Naive thymus-derived CD8-positive, alpha-beta T cell (primary cell): ENCODE measurements at regions not wholly inside any gene's neighbourhood (a gene's known extent, or its start where the extent isn't known, plus 50 kb on each side); places are given as distances from the start of the nearest gene placed in this dataset.

Experiments used
- ATAC-seq, 2 donors: fragments of 150-1000 bp; cut with Tn5 transposase in 1 of 2; sonication (Bioruptor Pico), chemical (Tn5 transposase) in 1 of 2; 1 replicate in 1 of 2; 2 replicates in 1 of 2; pipeline ENCODE4 v1.10.0; 2021; ENCODE audit warnings: mild to moderate bottlenecking in 2 of 2, moderate library complexity in 2 of 2
- POLR2A ChIA-PET: fragments of 350-600 bp; sonication (Branson Sonifier 250); formaldehyde crosslinking; loops from one replicate; lab custom pipeline; 2021; ENCODE audit warnings: antibody characterized with exemption; lab: Charles Lee
- DNase-seq, 10 donors: peaks; one replicate each; pipeline versions ENCODE4 v3.0.0 to v3.0.0-alpha.2; 2020 to 2022
- H3K27ac Mint-ChIP-seq, 10 donors: one replicate each; pipeline ENCODE4 v1.8.0; 2020 to 2022; ENCODE audit warnings: mild to moderate bottlenecking in 10 of 10, mixed read lengths in 10 of 10, moderate library complexity in 4 of 10, inconsistent platforms in 1 of 10
- H3K27me3 Mint-ChIP-seq, 5 donors: one replicate each; pipeline ENCODE4 v1.8.0; 2021 to 2022; ENCODE audit warnings: mixed read lengths in 5 of 5
- H3K36me3 Mint-ChIP-seq, 3 donors: one replicate each; pipeline ENCODE4 v1.8.0; 2020 to 2022; ENCODE audit warnings: mixed read lengths in 3 of 3, mild to moderate bottlenecking in 2 of 3, inconsistent platforms in 1 of 3
- H3K4me1 Mint-ChIP-seq, 4 donors: one replicate each; pipeline ENCODE4 v1.8.0; 2021 to 2022; ENCODE audit warnings: mixed read lengths in 4 of 4
- H3K4me3 Mint-ChIP-seq, 10 donors: one replicate each; pipeline ENCODE4 v1.8.0; 2020 to 2022; ENCODE audit warnings: mild to moderate bottlenecking in 10 of 10, mixed read lengths in 10 of 10, moderate library complexity in 6 of 10, inconsistent platforms in 1 of 10
- H3K9me3 Mint-ChIP-seq, 9 donors: one replicate each; pipeline ENCODE4 v1.8.0; 2020 to 2022; ENCODE audit warnings: mixed read lengths in 9 of 9, mild to moderate bottlenecking in 3 of 9, inconsistent platforms in 1 of 9, moderate library complexity in 1 of 9

- no peaks in the 10 kb centered on the region for H3K36me3 Mint-ChIP-seq
- no peak for ATAC-seq
- no peaks in the 10 kb centered on the region for H3K4me1 Mint-ChIP-seq
- peaks cover 0 to 2% (median 0%) of the 10 kb centered on the region in 9 donors for H3K9me3 Mint-ChIP-seq
- H3K27ac Mint-ChIP-seq = no peak overlapping the region
- POLR2A ChIA-PET = no interaction called here
- no peak overlapping the region for H3K4me3 Mint-ChIP-seq
- peaks cover 0 to 14% (median 2%) of the 10 kb centered on the region in 5 donors for H3K27me3 Mint-ChIP-seq
- no peak for DNase-seq
Measured at GRCh38 chr11:114815176-114815575, 136.8 kb downstream of the NXPE2 start.

- no peak overlapping the region for H3K4me3 Mint-ChIP-seq
- H3K36me3 Mint-ChIP-seq = no peaks in the 10 kb centered on the region
- DNase-seq (no peak), ATAC-seq (no peak)
- no peak overlapping the region for H3K27ac Mint-ChIP-seq
- H3K4me1 Mint-ChIP-seq = no peaks in the 10 kb centered on the region
- H3K27me3 Mint-ChIP-seq = peaks cover 0 to 14% (median 2%) of the 10 kb centered on the region in 5 donors
- POLR2A ChIA-PET = no interaction called here
- H3K9me3 Mint-ChIP-seq = peaks cover 0 to 2% (median 0%) of the 10 kb centered on the region in 9 donors
Measured at GRCh38 chr11:114815761-114816160, 137.4 kb downstream of the NXPE2 start.

GRCh38 chr11:114816791-114817190 is 138.5 kb downstream of the NXPE2 start:
- POLR2A ChIA-PET = no interaction called here
- no peaks in the 10 kb centered on the region for H3K4me1 Mint-ChIP-seq
- no peak for ATAC-seq

GRCh38 chr11:114818382-114818781 is 140.1 kb downstream of the NXPE2 start:
- no peaks in the 10 kb centered on the region for H3K4me1 Mint-ChIP-seq
- H3K9me3 Mint-ChIP-seq = peaks cover 0 to 3% (median 0%) of the 10 kb centered on the region in 9 donors
- POLR2A ChIA-PET = no interaction called here
- no peak overlapping the region for H3K27ac Mint-ChIP-seq
- DNase-seq (no peak), ATAC-seq (no peak)
- H3K27me3 Mint-ChIP-seq = peaks cover 0 to 6% (median 3%) of the 10 kb centered on the region in 5 donors
- no peak overlapping the region for H3K4me3 Mint-ChIP-seq
- no peaks in the 10 kb centered on the region for H3K36me3 Mint-ChIP-seq

More at GRCh38 chr11:114816791-114817190, 138.5 kb downstream of the NXPE2 start:
- no peak for DNase-seq
- H3K36me3 Mint-ChIP-seq = no peaks in the 10 kb centered on the region
- H3K4me3 Mint-ChIP-seq = no peak overlapping the region
- H3K27me3 Mint-ChIP-seq = peaks cover 0 to 14% (median 2%) of the 10 kb centered on the region in 5 donors
- no peak overlapping the region for H3K27ac Mint-ChIP-seq
- H3K9me3 Mint-ChIP-seq = peaks cover 0 to 2% (median 0%) of the 10 kb centered on the region in 9 donors

- no peak overlapping the region for H3K4me3 Mint-ChIP-seq
- no peak for DNase-seq
Measured at GRCh38 chr11:114819028-114819427, 140.7 kb downstream of the NXPE2 start.

GRCh38 chr11:114820621-114821020 is 142.3 kb downstream of the NXPE2 start:
- Mint-ChIP-seq H3K4me3 (no peak overlapping the region), H3K9me3 (peaks cover 0 to 6% (median 0%) of the 10 kb centered on the region in 9 donors), H3K4me1 (no peaks in the 10 kb centered on the region), H3K27ac (no peak overlapping the region), H3K27me3 (peaks cover 0 to 9% (median 4%) of the 10 kb centered on the region in 5 donors), H3K36me3 (no peaks in the 10 kb centered on the region)
- ATAC-seq (no peak), DNase-seq (no peak)
- POLR2A ChIA-PET = no interaction called here

More at GRCh38 chr11:114819028-114819427, 140.7 kb downstream of the NXPE2 start:
- Mint-ChIP-seq H3K4me1 (no peaks in the 10 kb centered on the region), H3K36me3 (no peaks in the 10 kb centered on the region), H3K27me3 (peaks cover 0 to 9% (median 4%) of the 10 kb centered on the region in 5 donors), H3K9me3 (peaks cover 0 to 6% (median 0%) of the 10 kb centered on the region in 9 donors), H3K27ac (no peak overlapping the region)
- POLR2A ChIA-PET = no interaction called here
- no peak for ATAC-seq

- Mint-ChIP-seq H3K36me3 (no peaks in the 10 kb centered on the region), H3K27ac (no peak overlapping the region), H3K4me1 (no peaks in the 10 kb centered on the region), H3K27me3 (peaks cover 0 to 13% (median 7%) of the 10 kb centered on the region in 5 donors), H3K9me3 (peaks cover 0 to 10% (median 0%) of the 10 kb centered on the region in 9 donors), H3K4me3 (no peak overlapping the region)
- POLR2A ChIA-PET = no interaction called here
- no peak for ATAC-seq
- no peak for DNase-seq
Measured at GRCh38 chr11:114821621-114822412, 143.5 kb downstream of the NXPE2 start.

GRCh38 chr11:114826910-114827442 is 148.6 kb downstream of the NXPE2 start:
- peaks cover 0 to 12% (median 0%) of the 10 kb centered on the region in 9 donors for H3K9me3 Mint-ChIP-seq
- H3K36me3 Mint-ChIP-seq = no peaks in the 10 kb centered on the region
- no peaks in the 10 kb centered on the region for H3K4me1 Mint-ChIP-seq
- POLR2A ChIA-PET = no interaction called here
- H3K27me3 Mint-ChIP-seq = peaks cover 0 to 15% (median 6%) of the 10 kb centered on the region in 5 donors
- no peak for DNase-seq
- H3K4me3 Mint-ChIP-seq = no peak overlapping the region
- no peak for ATAC-seq
- no peak overlapping the region for H3K27ac Mint-ChIP-seq

GRCh38 chr11:114827736-114828135 is 149.4 kb downstream of the NXPE2 start:
- Mint-ChIP-seq H3K9me3 (peaks cover 0 to 12% (median 0%) of the 10 kb centered on the region in 9 donors), H3K36me3 (no peaks in the 10 kb centered on the region), H3K4me1 (no peaks in the 10 kb centered on the region), H3K27me3 (peaks cover 0 to 15% (median 6%) of the 10 kb centered on the region in 5 donors), H3K4me3 (no peak overlapping the region), H3K27ac (no peak overlapping the region)
- DNase-seq (no peak), ATAC-seq (no peak)
- POLR2A ChIA-PET = no interaction called here

GRCh38 chr11:114832532-114833125 is 154.3 kb downstream of the NXPE2 start:
- Mint-ChIP-seq H3K4me3 (no peak overlapping the region), H3K9me3 (peaks cover 0 to 2% (median 0%) of the 10 kb centered on the region in 9 donors), H3K27me3 (peaks cover 0 to 4% (median 0%) of the 10 kb centered on the region in 5 donors), H3K4me1 (no peaks in the 10 kb centered on the region), H3K36me3 (no peaks in the 10 kb centered on the region), H3K27ac (no peak overlapping the region)
- POLR2A ChIA-PET = no interaction called here
- no peak for ATAC-seq
- no peak for DNase-seq

GRCh38 chr11:114836161-114836560 is 157.8 kb downstream of the NXPE2 start:
- no peak for DNase-seq
- peaks cover 0 to 3% (median 0%) of the 10 kb centered on the region in 5 donors for H3K27me3 Mint-ChIP-seq
- POLR2A ChIA-PET = no interaction called here
- H3K9me3 Mint-ChIP-seq = peaks cover 0 to 15% (median 10%) of the 10 kb centered on the region in 9 donors
- H3K36me3 Mint-ChIP-seq = peaks cover 0 to 6% (median 0%) of the 10 kb centered on the region in 3 donors
- no peak overlapping the region for H3K4me3 Mint-ChIP-seq
- ATAC-seq = no peak
- H3K27ac Mint-ChIP-seq = no peak overlapping the region
- H3K4me1 Mint-ChIP-seq = no peaks in the 10 kb centered on the region

GRCh38 chr11:114844896-114845295 is 166.6 kb downstream of the NXPE2 start:
- H3K9me3 Mint-ChIP-seq = peaks cover 0 to 2% (median 0%) of the 10 kb centered on the region in 9 donors

More at GRCh38 chr11:114844896-114845295, 166.6 kb downstream of the NXPE2 start:
- no peak for DNase-seq
- H3K27ac Mint-ChIP-seq = no peak overlapping the region
- H3K4me3 Mint-ChIP-seq = no peak overlapping the region
- peaks cover 2 to 26% (median 4%) of the 10 kb centered on the region in 5 donors for H3K27me3 Mint-ChIP-seq
- POLR2A ChIA-PET = no interaction called here
- no peaks in the 10 kb centered on the region for H3K4me1 Mint-ChIP-seq
- no peak for ATAC-seq
- H3K36me3 Mint-ChIP-seq = no peaks in the 10 kb centered on the region
